ENCODE measurements at regions not wholly inside any gene's neighbourhood (a gene's known extent, or its start where the extent isn't known, plus 50 kb on each side); places are given as distances from the start of the nearest gene placed in this dataset.

DNA sequence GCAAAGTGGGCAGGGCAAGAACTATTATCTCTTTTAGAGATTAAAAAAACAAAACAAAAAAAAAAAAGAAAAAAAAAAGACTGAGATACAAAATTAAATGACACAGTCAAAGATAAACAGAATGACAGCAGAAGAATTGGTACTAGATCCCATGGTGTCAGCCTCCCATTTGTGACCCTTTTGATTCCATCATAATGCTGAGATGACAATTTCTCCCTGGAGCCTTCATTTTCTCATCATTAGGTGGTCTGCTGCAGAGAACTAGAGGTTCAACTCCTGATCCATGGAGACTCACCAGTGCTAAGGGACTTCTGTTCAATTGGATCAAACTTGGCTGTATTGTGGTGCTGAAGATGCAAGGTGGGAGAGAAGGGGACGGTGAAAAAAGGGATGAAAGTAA is 123.5 kb upstream of the SPDL1 start:
- H3K36me3 Mint-ChIP-seq, result no peaks in the 10 kb centered on the region
- no peaks in the 10 kb centered on the region for H3K9me3 Mint-ChIP-seq
- Histone ChIP-seq H3K4me1 (ENCODE audit: control insufficient read depth in 1 of 2, extremely low read depth in 1 of 2, insufficient read depth in 2 of 2, low read length in 2 of 2) (no peaks in the 10 kb centered on the region), H3K9me3 (no peaks in the 10 kb centered on the region), H3K27me3 (replicated peaks in 1 of 2; ENCODE audit: control insufficient read depth in 2 of 2, extremely low read depth in 1 of 2, insufficient read depth in 2 of 2, low read length in 1 of 2) (no peaks in the 10 kb centered on the region), H3K36me3 (ENCODE audit: control insufficient read depth in 2 of 2, extremely low read depth in 1 of 2, insufficient read depth in 1 of 2, low read length in 1 of 2) (no peaks in the 10 kb centered on the region), H3K4me3 (ENCODE audit: control insufficient read depth in 1 of 2, extremely low read depth in 1 of 2, low read length in 1 of 2) (no peak overlapping the region), H3K27ac (ENCODE audit: low read length) (no peak overlapping the region)
- CTCF ChIA-PET, result no interaction called here
- H3K4me3 Mint-ChIP-seq, result no peak overlapping the region
- POLR2A ChIA-PET, result no interaction called here
- peaks cover 17 to 30% of the 10 kb centered on the region in 2 donors for H3K27me3 Mint-ChIP-seq
- H3K4me1 Mint-ChIP-seq, result no peaks in the 10 kb centered on the region
- DNase-seq (no peak), ATAC-seq (replicated peaks in 1 of 4) (no peak)
- 76% methylated on average over 1 of the region's 1 CpG for WGBS (ENCODE audit: insufficient coverage)
- H3K27ac Mint-ChIP-seq, result no peak overlapping the region

GRCh38 chr5:169458221-169458620 is 125.4 kb upstream of the SPDL1 start:
- H3K4me1 Mint-ChIP-seq, result no peaks in the 10 kb centered on the region
- peaks cover 17 to 35% of the 10 kb centered on the region in 2 donors for H3K27me3 Mint-ChIP-seq
- H3K4me3 Mint-ChIP-seq, result no peak overlapping the region
- H3K4me1 ChIP-seq (ENCODE audit: control insufficient read depth in 1 of 2, extremely low read depth in 1 of 2, insufficient read depth in 2 of 2, low read length in 2 of 2), result no peaks in the 10 kb centered on the region
- H3K27ac Mint-ChIP-seq, result no peak overlapping the region
- ATAC-seq (replicated peaks in 1 of 4), result no peak
- CTCF ChIA-PET, result no interaction called here
- no peaks in the 10 kb centered on the region for H3K36me3 Mint-ChIP-seq
- no peaks in the 10 kb centered on the region for H3K27me3 ChIP-seq (replicated peaks in 1 of 2; ENCODE audit: control insufficient read depth in 2 of 2, extremely low read depth in 1 of 2, insufficient read depth in 2 of 2, low read length in 1 of 2)
- H3K36me3 ChIP-seq (ENCODE audit: control insufficient read depth in 2 of 2, extremely low read depth in 1 of 2, insufficient read depth in 1 of 2, low read length in 1 of 2), result no peaks in the 10 kb centered on the region
- no peak overlapping the region for H3K4me3 ChIP-seq (ENCODE audit: control insufficient read depth in 1 of 2, extremely low read depth in 1 of 2, low read length in 1 of 2)
- WGBS (ENCODE audit: insufficient coverage), result 79% methylated on average over 4 of the region's 5 CpGs
- no peaks in the 10 kb centered on the region for H3K9me3 Mint-ChIP-seq
- no peaks in the 10 kb centered on the region for H3K9me3 ChIP-seq
- POLR2A ChIA-PET, result no interaction called here
- no peak overlapping the region for H3K27ac ChIP-seq (ENCODE audit: low read length)
- no peak for DNase-seq

DNA sequence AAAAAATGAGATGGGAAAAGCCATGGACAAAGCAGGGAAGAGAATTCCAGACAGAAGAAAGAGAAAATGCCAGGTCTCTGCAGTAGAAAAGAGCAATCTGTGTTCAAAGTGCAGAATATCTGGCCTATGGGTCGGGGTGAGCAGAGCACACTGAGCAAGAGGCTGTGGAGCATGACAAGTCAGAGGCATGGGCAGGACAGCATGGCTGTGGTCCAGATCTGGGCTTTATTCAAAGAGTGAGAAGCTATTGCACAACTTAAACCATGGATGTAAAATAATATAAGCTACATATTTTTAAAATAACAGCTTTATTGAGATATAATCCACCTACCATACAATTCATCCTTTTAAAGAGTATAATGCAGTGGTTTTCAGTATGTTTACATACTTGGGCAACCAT is 133.1 kb upstream of the SPDL1 start:
- ChIA-PET POLR2A (no interaction called here), CTCF (no interaction called here)
- H3K4me1 Mint-ChIP-seq, result no peaks in the 10 kb centered on the region
- no peak for DNase-seq
- H3K4me3 Mint-ChIP-seq, result no peak overlapping the region
- no peaks in the 10 kb centered on the region for H3K36me3 Mint-ChIP-seq
- peaks cover 0 to 5% of the 10 kb centered on the region in 2 donors for H3K27me3 Mint-ChIP-seq
- Histone ChIP-seq H3K4me1 (ENCODE audit: control insufficient read depth in 1 of 2, extremely low read depth in 1 of 2, insufficient read depth in 2 of 2, low read length in 2 of 2) (no peaks in the 10 kb centered on the region), H3K27me3 (replicated peaks in 1 of 2; ENCODE audit: control insufficient read depth in 2 of 2, extremely low read depth in 1 of 2, insufficient read depth in 2 of 2, low read length in 1 of 2) (peaks cover 0 to 2% of the 10 kb centered on the region in 2 experiments), H3K4me3 (ENCODE audit: control insufficient read depth in 1 of 2, extremely low read depth in 1 of 2, low read length in 1 of 2) (no peak overlapping the region), H3K27ac (ENCODE audit: low read length) (no peak overlapping the region), H3K9me3 (no peaks in the 10 kb centered on the region), H3K36me3 (ENCODE audit: control insufficient read depth in 2 of 2, extremely low read depth in 1 of 2, insufficient read depth in 1 of 2, low read length in 1 of 2) (no peaks in the 10 kb centered on the region)
- no peak overlapping the region for H3K27ac Mint-ChIP-seq
- WGBS (ENCODE audit: insufficient coverage), result no CpG with 5 or more reads among the region's 1 CpG
- no peaks in the 10 kb centered on the region for H3K9me3 Mint-ChIP-seq
- ATAC-seq (replicated peaks in 1 of 4), result no peak

- H3K4me1 Mint-ChIP-seq, result no peaks in the 10 kb centered on the region
- H3K27me3 Mint-ChIP-seq, result peaks cover 4 to 7% of the 10 kb centered on the region in 2 donors
- no peak overlapping the region for H3K4me3 ChIP-seq (ENCODE audit: control insufficient read depth in 1 of 2, extremely low read depth in 1 of 2, low read length in 1 of 2)
- ChIA-PET POLR2A (no interaction called here), CTCF (no interaction called here)
- H3K36me3 ChIP-seq (ENCODE audit: control insufficient read depth in 2 of 2, extremely low read depth in 1 of 2, insufficient read depth in 1 of 2, low read length in 1 of 2), result no peaks in the 10 kb centered on the region
- H3K4me1 ChIP-seq (ENCODE audit: control insufficient read depth in 1 of 2, extremely low read depth in 1 of 2, insufficient read depth in 2 of 2, low read length in 2 of 2), result no peaks in the 10 kb centered on the region
- H3K9me3 Mint-ChIP-seq, result no peaks in the 10 kb centered on the region
- no peak for ATAC-seq (replicated peaks in 1 of 4)
- no peak overlapping the region for H3K27ac Mint-ChIP-seq
- H3K9me3 ChIP-seq, result no peaks in the 10 kb centered on the region
- H3K4me3 Mint-ChIP-seq, result no peak overlapping the region
- no peak overlapping the region for H3K27ac ChIP-seq (ENCODE audit: low read length)
- no peaks in the 10 kb centered on the region for H3K36me3 Mint-ChIP-seq
- 96% methylated on average over 3 of the region's 6 CpGs for WGBS (ENCODE audit: insufficient coverage)
- no peak for DNase-seq
- peaks cover 2 to 4% of the 10 kb centered on the region in 2 experiments for H3K27me3 ChIP-seq (replicated peaks in 1 of 2; ENCODE audit: control insufficient read depth in 2 of 2, extremely low read depth in 1 of 2, insufficient read depth in 2 of 2, low read length in 1 of 2)
Observed at GRCh38 chr5:169448826-169449225, 134.7 kb upstream of the SPDL1 start.

DNA sequence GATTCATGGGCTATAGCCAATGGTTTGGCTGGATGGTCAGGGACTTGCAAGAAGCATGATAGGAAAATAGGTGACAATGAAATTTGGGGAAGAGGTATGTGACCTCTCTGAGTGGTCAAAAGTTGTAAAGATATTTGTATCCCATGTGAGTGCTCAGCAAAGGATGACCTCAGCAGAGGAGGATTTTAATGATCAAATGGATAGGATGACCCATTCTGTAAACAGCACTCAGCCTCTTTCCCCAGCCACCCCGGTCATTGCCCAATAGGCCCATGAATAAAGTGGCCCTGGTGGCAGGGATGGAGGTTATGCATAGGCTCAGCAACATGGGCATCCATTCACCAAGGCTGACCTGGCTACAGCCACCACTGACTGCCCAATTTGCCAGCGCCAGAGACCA is 138.4 kb upstream of the SPDL1 start:
- H3K4me3 ChIP-seq (ENCODE audit: control insufficient read depth in 1 of 2, extremely low read depth in 1 of 2, low read length in 1 of 2), result no peak overlapping the region
- H3K4me1 ChIP-seq (ENCODE audit: control insufficient read depth in 1 of 2, extremely low read depth in 1 of 2, insufficient read depth in 2 of 2, low read length in 2 of 2), result no peaks in the 10 kb centered on the region
- Mint-ChIP-seq H3K9me3 (no peaks in the 10 kb centered on the region), H3K27me3 (peaks cover 8% of the 10 kb centered on the region in 2 donors), H3K36me3 (no peaks in the 10 kb centered on the region), H3K4me3 (no peak overlapping the region), H3K27ac (no peak overlapping the region), H3K4me1 (no peaks in the 10 kb centered on the region)
- ChIA-PET POLR2A (no interaction called here), CTCF (no interaction called here)
- DNase-seq, result no peak
- no peaks in the 10 kb centered on the region for H3K36me3 ChIP-seq (ENCODE audit: control insufficient read depth in 2 of 2, extremely low read depth in 1 of 2, insufficient read depth in 1 of 2, low read length in 1 of 2)
- H3K9me3 ChIP-seq, result no peaks in the 10 kb centered on the region
- ATAC-seq (replicated peaks in 1 of 4), result no peak
- WGBS (ENCODE audit: insufficient coverage), result 86% methylated on average over 1 of the region's 2 CpGs
- H3K27me3 ChIP-seq (replicated peaks in 1 of 2; ENCODE audit: control insufficient read depth in 2 of 2, extremely low read depth in 1 of 2, insufficient read depth in 2 of 2, low read length in 1 of 2), result peaks cover 0 to 8% of the 10 kb centered on the region in 2 experiments
- no peak overlapping the region for H3K27ac ChIP-seq (ENCODE audit: low read length)

GRCh38 chr5:169442913-169443784 is 140.4 kb upstream of the SPDL1 start:
- no peaks in the 10 kb centered on the region for H3K9me3 Mint-ChIP-seq
- Histone ChIP-seq H3K9me3 (no peaks in the 10 kb centered on the region), H3K27me3 (replicated peaks in 1 of 2; ENCODE audit: control insufficient read depth in 2 of 2, extremely low read depth in 1 of 2, insufficient read depth in 2 of 2, low read length in 1 of 2) (peaks cover 0 to 8% of the 10 kb centered on the region in 2 experiments), H3K27ac (ENCODE audit: low read length) (no peak overlapping the region), H3K36me3 (ENCODE audit: control insufficient read depth in 2 of 2, extremely low read depth in 1 of 2, insufficient read depth in 1 of 2, low read length in 1 of 2) (no peaks in the 10 kb centered on the region), H3K4me1 (ENCODE audit: control insufficient read depth in 1 of 2, extremely low read depth in 1 of 2, insufficient read depth in 2 of 2, low read length in 2 of 2) (no peaks in the 10 kb centered on the region), H3K4me3 (ENCODE audit: control insufficient read depth in 1 of 2, extremely low read depth in 1 of 2, low read length in 1 of 2) (no peak overlapping the region)
- no peak overlapping the region for H3K27ac Mint-ChIP-seq
- H3K36me3 Mint-ChIP-seq, result no peaks in the 10 kb centered on the region
- CTCF ChIA-PET, result no interaction called here
- no peak for ATAC-seq (replicated peaks in 1 of 4)
- POLR2A ChIA-PET, result no interaction called here
- DNase-seq, result no peak
- no peaks in the 10 kb centered on the region for H3K4me1 Mint-ChIP-seq
- 68% methylated on average over 4 of the region's 9 CpGs for WGBS (ENCODE audit: insufficient coverage)
- H3K27me3 Mint-ChIP-seq, result peaks cover 11 to 16% of the 10 kb centered on the region in 2 donors
- H3K4me3 Mint-ChIP-seq, result no peak overlapping the region

Measured in T-cell (primary cell).